Tongue (tissue), 1 donor: ENCODE measurements at regions not wholly inside any gene's neighbourhood (a gene's known extent, or its start where the extent isn't known, plus 50 kb on each side); places are given as distances from the start of the nearest gene placed in this dataset.
A peak's percentile ranks its signal among the peaks of the same experiment; 100 is the strongest.

Experiments
- DNase-seq: peaks from one replicate; pipeline ENCODE4 v3.0.0-alpha.2; 2015

DNA sequence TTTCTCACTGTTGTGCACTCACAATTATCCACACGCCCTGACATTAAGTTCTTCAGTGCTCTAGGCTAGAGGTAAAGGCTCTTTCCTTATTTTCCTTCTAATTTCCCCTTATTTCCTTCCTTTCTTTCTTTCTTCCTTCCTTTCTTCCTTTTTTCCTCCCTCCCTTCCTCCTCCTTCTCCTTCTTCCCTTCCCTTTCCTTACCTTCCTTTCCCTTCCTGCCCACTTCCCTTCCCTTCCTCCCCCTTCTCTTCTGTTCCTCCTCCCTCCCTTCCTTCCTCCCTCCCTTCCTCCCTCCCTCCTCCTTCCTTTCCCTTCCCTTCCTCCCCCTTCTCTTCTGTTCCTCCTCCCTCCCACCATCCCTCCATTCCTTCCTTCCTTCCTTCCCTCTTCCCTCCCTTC, 317.0 kb upstream of the IRX1 start:
- no peak for DNase-seq

- no peak for DNase-seq
Measured at GRCh38 chr5:3277590-3278196, 317.9 kb upstream of the IRX1 start.

DNA sequence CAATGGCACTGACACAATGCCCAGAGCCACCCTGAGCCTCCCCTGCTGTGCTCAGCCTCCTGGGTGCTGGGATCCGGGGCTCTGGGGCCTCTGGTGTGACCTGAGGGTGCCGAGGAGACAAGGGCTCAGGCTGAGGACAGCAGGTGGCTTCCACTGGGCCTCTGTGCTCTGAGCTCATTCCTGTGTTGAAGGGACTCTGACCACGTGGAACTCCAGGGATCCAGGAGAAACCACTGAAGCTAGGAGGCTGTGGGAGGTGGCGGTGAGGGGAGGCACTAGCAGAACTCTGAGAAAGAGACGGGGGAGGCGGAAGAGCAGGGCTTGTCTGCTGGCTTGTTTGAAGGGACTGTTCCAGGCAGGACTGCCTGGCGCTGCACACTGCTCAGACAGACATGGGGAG, 318.7 kb upstream of the IRX1 start:
- DNase-seq = no peak

GRCh38 chr5:3269395-3270169, 326.1 kb upstream of the IRX1 start:
- DNase-seq = no peak

DNA sequence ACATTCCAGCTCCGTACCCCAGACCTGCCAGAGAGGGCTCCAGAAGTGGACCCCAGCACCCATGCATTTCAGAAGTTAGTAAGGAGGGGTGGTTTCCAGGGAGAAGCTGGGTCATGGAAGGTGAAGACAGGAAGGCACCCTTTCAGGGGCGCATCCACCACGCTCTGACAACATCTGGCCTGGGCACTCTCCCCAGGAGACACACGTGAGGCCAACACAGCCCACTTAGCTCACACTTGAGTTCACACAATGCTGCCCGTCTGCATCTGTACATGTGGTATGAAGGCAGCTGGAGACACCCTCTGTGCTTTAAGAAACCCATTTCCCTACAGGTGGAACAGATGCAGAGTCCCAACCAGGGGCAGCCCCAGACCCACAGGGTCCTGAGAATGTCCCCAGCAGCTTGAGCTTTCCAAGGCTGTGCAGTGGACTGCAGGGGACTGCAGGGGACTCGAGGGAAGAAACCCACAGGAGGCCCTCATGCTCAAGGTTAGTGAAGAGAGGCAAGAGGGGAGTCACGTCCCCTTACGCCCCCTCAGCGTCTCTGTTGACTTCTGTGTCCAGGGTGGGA, 326.8 kb upstream of the IRX1 start:
- DNase-seq = no peak

DNA sequence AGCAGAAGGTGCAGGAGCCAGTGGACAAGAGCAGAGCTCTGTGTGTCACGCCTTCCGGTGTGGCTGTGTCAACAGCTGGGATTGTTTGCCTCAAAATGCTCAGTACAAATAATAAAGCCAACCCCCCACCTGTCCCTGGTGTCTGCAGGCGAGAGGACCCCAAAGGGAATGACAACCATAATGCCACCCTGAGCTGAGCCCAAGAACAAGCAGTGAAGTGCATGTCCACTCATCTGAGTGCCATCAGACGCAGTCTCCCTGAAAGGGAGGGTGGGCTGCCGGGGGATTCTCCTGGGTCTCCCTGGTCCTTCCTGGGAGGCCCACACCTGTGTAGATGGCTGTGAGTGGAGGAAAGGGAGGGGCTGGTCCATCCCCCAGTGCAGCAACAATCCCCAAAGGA, 328.8 kb upstream of the IRX1 start:
- no peak for DNase-seq

DNA sequence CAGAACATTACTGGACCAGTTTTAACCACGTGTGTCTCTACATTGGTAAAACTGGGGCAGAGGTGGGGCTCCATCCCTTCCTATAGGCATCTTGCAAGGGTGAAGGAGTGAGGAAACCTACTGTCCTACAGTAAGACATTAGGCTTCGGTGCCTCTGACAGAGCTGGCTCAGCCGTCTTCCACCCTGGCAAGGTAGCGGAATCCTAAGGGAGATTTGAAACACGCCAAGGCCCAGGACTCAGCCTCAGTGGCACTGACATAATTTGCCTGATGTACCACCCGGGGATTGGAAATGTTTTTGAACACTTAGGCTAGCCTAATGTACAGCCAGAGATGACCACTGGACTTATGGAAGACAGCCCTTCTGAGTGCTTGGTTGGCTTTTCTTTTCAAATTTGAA, 329.7 kb upstream of the IRX1 start:
- no peak for DNase-seq

- no peak for DNase-seq
Measured at GRCh38 chr5:3265131-3265885, 330.3 kb upstream of the IRX1 start.

DNA sequence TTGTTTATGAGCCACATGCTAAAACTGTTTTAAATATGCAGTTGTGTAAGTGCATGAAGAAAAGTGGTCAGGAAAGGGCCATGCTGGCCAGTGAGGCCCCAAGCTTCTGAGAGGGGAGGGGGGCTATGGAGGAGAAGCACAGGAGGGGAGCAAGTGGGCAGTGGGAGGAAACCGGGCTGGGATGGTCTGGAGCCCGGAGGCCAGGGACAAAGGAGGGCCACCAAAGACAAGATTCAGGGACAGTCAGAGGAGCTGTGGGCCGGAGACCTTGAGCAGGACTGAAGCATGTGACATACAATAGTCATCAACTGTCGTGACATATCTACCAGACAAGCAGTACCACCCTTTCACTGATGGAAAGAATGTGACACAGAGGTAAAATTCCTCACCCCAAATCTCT, 333.2 kb upstream of the IRX1 start:
- DNase-seq = no peak

DNA sequence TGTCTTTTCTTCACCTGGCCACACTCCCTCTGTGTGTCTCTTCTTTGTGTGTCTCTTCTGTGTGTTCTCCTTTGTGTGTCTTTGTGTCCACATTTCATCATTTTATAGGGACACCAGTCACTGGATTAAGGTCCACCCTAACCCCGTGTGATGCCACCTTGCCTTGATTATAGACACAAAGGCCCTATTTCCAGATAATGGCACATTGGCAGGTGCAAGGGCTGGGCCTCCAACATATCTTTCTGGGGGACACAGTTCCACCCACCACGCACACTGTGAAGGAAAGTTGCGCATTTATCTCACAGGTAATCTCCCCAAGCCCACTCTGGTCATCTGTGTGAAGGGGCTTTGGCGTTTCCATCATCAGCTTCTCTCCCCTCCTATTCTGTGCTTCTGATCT, 334.6 kb upstream of the IRX1 start:
- no peak for DNase-seq

- DNase-seq = peak; percentile 15
Measured at GRCh38 chr5:3258050-3258449, 337.6 kb upstream of the IRX1 start.

DNA sequence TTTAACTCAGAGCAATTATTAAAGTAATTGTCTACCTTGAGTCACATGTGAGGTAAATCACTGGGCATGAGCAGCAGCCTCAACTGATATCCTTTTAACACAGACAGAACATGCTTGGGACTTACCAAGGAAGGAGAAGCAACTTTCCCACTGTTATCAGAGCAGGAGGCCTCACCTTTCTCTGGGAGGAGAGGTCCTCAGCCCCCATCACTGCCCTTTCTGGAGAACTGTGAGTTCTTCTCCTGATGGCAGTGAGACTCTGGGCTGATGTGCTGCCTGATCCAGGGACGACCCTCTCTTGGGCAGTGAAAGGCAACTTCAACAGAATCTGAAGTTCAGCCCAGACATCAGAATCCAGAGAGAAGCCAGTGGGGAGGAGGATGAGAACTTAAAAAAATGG, 343.4 kb upstream of the IRX1 start:
- DNase-seq = no peak

- no peak for DNase-seq
Measured at GRCh38 chr5:3251784-3252183, 343.8 kb upstream of the IRX1 start.

DNA sequence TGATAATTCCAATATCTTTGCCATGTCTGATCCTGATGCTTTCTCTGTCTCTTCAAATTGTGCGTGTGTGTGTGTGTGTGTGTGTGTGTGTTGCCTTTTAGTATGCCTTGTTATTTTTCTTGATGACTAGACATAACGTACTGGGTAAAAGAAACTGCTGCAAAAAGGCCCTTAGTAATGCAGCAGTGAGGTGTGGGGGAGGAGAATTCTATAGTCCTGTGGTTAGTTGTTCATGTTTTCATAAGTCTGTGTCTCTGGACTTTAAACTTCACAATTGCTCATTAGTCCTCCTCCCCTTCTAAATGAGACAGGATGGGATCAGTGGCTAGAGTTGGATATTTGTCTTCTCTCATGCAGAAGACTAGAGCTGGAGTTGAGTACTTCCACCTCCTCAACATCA, 346.2 kb upstream of the IRX1 start:
- DNase-seq = no peak

- DNase-seq = no peak
Measured at GRCh38 chr5:3237276-3237868, 358.3 kb upstream of the IRX1 start.

GRCh38 chr5:3234566-3234965, 361.1 kb upstream of the IRX1 start:
- DNase-seq = no peak

DNA sequence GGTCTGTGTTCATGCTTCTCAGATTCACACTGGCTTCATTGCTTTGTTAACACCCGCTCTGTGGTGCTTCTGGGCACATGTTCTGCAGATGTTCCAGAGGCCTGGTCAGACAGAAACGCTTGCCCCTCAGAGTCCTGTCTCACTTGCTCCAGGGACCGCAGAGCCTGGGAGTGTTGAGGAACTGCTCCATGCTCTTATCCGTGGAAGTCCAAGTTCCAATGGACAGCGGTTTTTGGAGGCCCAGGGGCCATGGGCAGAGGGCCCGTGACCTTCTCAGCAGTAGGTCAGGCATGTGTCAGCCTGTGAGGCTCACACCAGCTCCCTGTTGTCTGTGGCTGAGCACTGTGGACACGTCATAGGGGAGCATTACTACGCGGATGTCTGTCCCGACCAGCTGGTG, 364.7 kb upstream of the IRX1 start:
- no peak for DNase-seq

DNA sequence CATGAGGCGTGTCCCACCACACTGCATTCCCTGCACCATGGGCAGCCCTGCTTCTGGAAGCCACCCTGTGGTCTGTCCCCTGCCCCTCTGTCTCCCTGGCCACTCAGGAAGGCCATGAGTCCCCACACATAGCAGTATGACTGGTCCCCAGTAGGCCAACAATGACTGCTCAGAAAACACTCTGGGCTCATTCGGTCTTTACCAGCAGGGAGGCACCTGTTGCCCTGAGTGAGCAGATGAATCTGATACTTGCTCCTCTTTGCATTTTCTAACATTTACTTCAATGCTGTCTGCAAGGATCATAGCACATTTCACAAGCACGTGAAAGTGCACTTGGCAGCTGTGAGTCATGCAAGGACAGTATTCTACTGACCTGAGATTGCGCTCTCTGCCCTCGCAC, 365.4 kb upstream of the IRX1 start:
- DNase-seq = no peak

DNA sequence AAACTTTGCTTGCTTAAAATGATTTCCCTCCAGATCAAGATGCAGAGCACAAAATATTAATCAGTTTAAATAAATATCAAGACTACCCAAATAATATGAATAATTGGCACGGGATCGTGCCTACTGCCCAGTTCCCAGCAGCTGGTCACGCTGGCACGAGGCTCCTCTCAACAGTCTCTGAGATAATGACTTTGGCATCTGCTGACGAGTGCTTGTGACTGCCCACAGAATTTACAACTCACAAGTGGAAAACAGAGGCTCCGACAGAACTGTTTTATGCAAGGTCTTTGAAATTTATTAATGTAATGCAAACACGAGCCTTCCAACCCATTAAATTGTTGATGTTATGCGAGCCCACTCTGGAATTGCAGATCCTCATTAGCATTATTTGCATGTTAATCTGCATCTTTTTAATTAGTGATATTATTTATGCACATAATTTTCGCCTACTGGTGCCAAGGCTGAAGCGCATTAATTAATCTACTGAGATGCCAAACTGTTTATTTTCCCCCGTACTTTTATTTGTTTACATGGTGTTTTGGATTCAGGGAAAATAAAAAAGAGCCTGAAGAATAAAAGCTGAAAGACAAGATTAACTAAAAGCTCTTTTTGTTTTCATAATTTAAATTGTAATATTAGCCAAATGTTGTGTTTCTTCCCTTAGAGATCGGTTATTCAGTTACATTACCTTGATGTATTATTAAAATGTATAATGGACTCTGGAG, 369.3 kb upstream of the IRX1 start:
- peak; percentile 39 for DNase-seq

GRCh38 chr5:3225201-3225960, 370.3 kb upstream of the IRX1 start:
- DNase-seq = no peak

GRCh38 chr5:3222924-3223323, 372.7 kb upstream of the IRX1 start:
- DNase-seq = no peak
